ENCODE measurements at regions not wholly inside any gene's neighbourhood (a gene's known extent, or its start where the extent isn't known, plus 50 kb on each side); places are given as distances from the start of the nearest gene placed in this dataset.

DNA sequence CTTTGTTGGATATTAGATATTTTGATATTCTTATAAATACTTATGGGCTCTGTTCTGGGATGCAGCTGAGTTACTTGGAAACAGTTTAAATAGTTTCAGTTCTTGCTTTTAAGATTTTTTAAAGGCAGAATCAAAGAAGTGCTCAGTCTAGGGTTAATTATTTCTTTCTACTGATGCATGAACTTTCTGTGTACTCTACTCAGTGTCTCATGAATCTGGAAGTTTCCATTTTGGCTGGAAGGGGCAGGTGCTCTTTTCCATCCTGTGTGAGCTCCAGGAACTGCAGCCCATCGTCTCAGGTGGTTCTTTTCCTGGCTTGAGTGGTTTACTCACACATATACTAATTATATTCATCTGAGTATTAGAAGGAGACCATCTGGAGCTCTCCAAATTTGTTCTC lies 61.1 kb upstream of the CPHXL start:
- no peaks in the 10 kb centered on the region for H3K79me2 ChIP-seq (replicated peaks; ENCODE audit: insufficient read depth, low read length)
- H4K20me1 ChIP-seq (ENCODE audit: insufficient read depth) = no peaks in the 10 kb centered on the region
- H3K9ac ChIP-seq (ENCODE audit: low read length) = no peak overlapping the region
- no peaks in the 10 kb centered on the region for H3F3A ChIP-seq (ENCODE audit: insufficient read depth, low read length, poor library complexity, severe bottlenecking)
- TF ChIP-seq MXI1 (conservative IDR thresholded peaks at IDR 0.05; ENCODE audit: poor library complexity, severe bottlenecking) (no peak), RAD21 (conservative IDR thresholded peaks at IDR 0.05) (no peak), SMC3 (conservative IDR thresholded peaks at IDR 0.05; ENCODE audit: poor library complexity) (no peak), TAF1 (IDR thresholded peaks at IDR 0.05; ENCODE audit: low read depth) (no peak), EZH2 (IDR thresholded peaks at IDR 0.05; ENCODE audit: borderline replicate concordance, insufficient read depth, low read length, poor library complexity, severe bottlenecking) (no peak)
- TF ChIP-seq, protein P1, sequence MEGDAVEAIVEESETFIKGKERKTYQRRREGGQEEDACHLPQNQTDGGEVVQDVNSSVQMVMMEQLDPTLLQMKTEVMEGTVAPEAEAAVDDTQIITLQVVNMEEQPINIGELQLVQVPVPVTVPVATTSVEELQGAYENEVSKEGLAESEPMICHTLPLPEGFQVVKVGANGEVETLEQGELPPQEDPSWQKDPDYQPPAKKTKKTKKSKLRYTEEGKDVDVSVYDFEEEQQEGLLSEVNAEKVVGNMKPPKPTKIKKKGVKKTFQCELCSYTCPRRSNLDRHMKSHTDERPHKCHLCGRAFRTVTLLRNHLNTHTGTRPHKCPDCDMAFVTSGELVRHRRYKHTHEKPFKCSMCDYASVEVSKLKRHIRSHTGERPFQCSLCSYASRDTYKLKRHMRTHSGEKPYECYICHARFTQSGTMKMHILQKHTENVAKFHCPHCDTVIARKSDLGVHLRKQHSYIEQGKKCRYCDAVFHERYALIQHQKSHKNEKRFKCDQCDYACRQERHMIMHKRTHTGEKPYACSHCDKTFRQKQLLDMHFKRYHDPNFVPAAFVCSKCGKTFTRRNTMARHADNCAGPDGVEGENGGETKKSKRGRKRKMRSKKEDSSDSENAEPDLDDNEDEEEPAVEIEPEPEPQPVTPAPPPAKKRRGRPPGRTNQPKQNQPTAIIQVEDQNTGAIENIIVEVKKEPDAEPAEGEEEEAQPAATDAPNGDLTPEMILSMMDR (IDR thresholded peaks at IDR 0.05; ENCODE audit: poor library complexity, severe bottlenecking) = no peak
- no peaks in the 10 kb centered on the region for H3K27me3 ChIP-seq (ENCODE audit: insufficient read depth, low read depth, low read length)
- H3K9me3 ChIP-seq (ENCODE audit: low read length) = no peaks in the 10 kb centered on the region
- no peak overlapping the region for H3K27ac ChIP-seq (ENCODE audit: low read length)
- no peaks in the 10 kb centered on the region for H3K36me3 ChIP-seq (ENCODE audit: insufficient read depth, low read length)
- H3K4me3 ChIP-seq (ENCODE audit: low read length) = no peak overlapping the region
- no peak overlapping the region for H2AFZ ChIP-seq (ENCODE audit: low read depth, low read length)
- no peaks in the 10 kb centered on the region for H3K9me2 ChIP-seq (ENCODE audit: insufficient read depth, low read length)
- H3K4me2 ChIP-seq (ENCODE audit: low read length) = no peak overlapping the region

DNA sequence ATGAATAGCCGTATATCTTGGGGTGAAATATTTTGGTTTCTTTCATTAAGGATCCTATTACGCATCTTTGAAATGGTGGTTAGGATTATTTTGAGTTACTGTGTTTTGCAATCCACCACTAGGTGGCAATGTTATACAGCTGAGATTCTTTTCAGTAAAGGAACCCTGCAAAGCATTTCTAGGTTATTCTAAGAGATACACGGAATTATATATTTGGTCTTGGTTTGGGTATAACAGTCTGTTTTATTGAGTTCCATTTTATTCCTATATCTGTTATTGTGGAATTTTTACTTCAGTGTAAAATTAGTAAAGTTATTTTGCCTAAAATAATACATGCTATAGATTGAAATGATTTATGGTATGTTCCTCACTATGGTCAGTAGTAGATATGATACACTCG lies 62.9 kb upstream of the CPHXL start:
- H3K9ac ChIP-seq (ENCODE audit: low read length) = no peak overlapping the region
- TF ChIP-seq SMC3 (conservative IDR thresholded peaks at IDR 0.05; ENCODE audit: poor library complexity) (peak; percentile 96), RAD21 (conservative IDR thresholded peaks at IDR 0.05) (peak; percentile 97), EZH2 (IDR thresholded peaks at IDR 0.05; ENCODE audit: borderline replicate concordance, insufficient read depth, low read length, poor library complexity, severe bottlenecking) (no peak)
- TF ChIP-seq, protein P1 (IDR thresholded peaks at IDR 0.05; ENCODE audit: poor library complexity, severe bottlenecking) = peak; percentile 90
- H3F3A ChIP-seq (ENCODE audit: insufficient read depth, low read length, poor library complexity, severe bottlenecking) = no peaks in the 10 kb centered on the region
- H3K36me3 ChIP-seq (ENCODE audit: insufficient read depth, low read length) = no peaks in the 10 kb centered on the region
- no peaks in the 10 kb centered on the region for H3K79me2 ChIP-seq (replicated peaks; ENCODE audit: insufficient read depth, low read length)
- H4K20me1 ChIP-seq (ENCODE audit: insufficient read depth) = no peaks in the 10 kb centered on the region
- no peaks in the 10 kb centered on the region for H3K27me3 ChIP-seq (ENCODE audit: insufficient read depth, low read depth, low read length)
- H3K27ac ChIP-seq (ENCODE audit: low read length) = no peak overlapping the region
- H3K4me3 ChIP-seq (ENCODE audit: low read length) = no peak overlapping the region
- no peaks in the 10 kb centered on the region for H3K9me3 ChIP-seq (ENCODE audit: low read length)
- no peaks in the 10 kb centered on the region for H3K9me2 ChIP-seq (ENCODE audit: insufficient read depth, low read length)
- no peak overlapping the region for H2AFZ ChIP-seq (ENCODE audit: low read depth, low read length)
- H3K4me2 ChIP-seq (ENCODE audit: low read length) = no peak overlapping the region

DNA sequence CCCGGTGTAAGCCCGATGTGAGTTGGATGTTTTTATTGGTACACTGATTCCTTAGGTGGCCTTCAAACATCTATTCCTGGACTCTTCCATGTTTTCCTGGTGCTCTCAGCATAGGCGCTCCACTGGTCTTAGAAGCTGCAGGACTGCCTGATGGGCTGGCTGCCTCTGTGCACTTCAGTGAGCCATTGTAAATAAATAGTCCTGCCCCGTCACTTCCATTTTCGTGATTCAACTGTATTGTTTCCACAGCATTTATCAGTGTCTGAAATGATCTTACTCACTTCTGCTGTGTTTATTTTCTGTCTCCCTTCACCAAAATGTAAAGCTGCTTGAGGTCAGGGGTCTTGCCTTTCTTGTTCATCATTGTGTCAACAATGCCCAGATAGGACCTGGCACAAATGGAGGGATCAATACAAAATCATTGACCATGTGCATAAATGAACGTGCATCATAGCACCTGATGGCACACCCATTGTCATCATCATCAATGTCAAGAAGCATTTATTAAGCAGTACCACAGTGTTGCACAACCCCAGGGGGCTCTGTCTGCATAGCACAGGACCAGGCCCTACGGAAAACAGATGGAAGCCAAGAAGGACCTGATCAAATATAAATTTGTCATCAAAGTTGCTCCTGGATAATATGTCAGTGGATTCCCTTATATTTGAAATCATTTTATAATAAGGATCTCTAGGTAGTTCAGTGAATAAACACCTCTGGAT lies 66.6 kb upstream of the CPHXL start:
- Histone ChIP-seq H3K79me2 (replicated peaks; ENCODE audit: insufficient read depth, low read length) (no peaks in the 10 kb centered on the region), H4K20me1 (ENCODE audit: insufficient read depth) (no peaks in the 10 kb centered on the region)

More for the DNA sequence above, 66.6 kb upstream of the CPHXL start:
- Histone ChIP-seq H3K36me3 (ENCODE audit: insufficient read depth, low read length) (no peaks in the 10 kb centered on the region), H3K9me2 (ENCODE audit: insufficient read depth, low read length) (no peaks in the 10 kb centered on the region), H3K4me2 (ENCODE audit: low read length) (no peak overlapping the region), H3K4me3 (ENCODE audit: low read length) (no peak overlapping the region), H3K9ac (ENCODE audit: low read length) (no peak overlapping the region), H3K27me3 (ENCODE audit: insufficient read depth, low read depth, low read length) (no peaks in the 10 kb centered on the region), H3F3A (ENCODE audit: insufficient read depth, low read length, poor library complexity, severe bottlenecking) (no peaks in the 10 kb centered on the region), H3K9me3 (ENCODE audit: low read length) (no peaks in the 10 kb centered on the region), H2AFZ (ENCODE audit: low read depth, low read length) (no peak overlapping the region), H3K27ac (ENCODE audit: low read length) (no peak overlapping the region)
- no peak for TF ChIP-seq EP300 (conservative IDR thresholded peaks at IDR 0.05; ENCODE audit: poor library complexity, severe bottlenecking)
- TF ChIP-seq, protein P2, sequence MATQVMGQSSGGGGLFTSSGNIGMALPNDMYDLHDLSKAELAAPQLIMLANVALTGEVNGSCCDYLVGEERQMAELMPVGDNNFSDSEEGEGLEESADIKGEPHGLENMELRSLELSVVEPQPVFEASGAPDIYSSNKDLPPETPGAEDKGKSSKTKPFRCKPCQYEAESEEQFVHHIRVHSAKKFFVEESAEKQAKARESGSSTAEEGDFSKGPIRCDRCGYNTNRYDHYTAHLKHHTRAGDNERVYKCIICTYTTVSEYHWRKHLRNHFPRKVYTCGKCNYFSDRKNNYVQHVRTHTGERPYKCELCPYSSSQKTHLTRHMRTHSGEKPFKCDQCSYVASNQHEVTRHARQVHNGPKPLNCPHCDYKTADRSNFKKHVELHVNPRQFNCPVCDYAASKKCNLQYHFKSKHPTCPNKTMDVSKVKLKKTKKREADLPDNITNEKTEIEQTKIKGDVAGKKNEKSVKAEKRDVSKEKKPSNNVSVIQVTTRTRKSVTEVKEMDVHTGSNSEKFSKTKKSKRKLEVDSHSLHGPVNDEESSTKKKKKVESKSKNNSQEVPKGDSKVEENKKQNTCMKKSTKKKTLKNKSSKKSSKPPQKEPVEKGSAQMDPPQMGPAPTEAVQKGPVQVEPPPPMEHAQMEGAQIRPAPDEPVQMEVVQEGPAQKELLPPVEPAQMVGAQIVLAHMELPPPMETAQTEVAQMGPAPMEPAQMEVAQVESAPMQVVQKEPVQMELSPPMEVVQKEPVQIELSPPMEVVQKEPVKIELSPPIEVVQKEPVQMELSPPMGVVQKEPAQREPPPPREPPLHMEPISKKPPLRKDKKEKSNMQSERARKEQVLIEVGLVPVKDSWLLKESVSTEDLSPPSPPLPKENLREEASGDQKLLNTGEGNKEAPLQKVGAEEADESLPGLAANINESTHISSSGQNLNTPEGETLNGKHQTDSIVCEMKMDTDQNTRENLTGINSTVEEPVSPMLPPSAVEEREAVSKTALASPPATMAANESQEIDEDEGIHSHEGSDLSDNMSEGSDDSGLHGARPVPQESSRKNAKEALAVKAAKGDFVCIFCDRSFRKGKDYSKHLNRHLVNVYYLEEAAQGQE (IDR thresholded peaks at IDR 0.05; ENCODE audit: borderline replicate concordance) = no peak
- no peak for TF ChIP-seq POLR2AphosphoS5 (IDR thresholded peaks at IDR 0.05)
- TF ChIP-seq TAF1 (IDR thresholded peaks at IDR 0.05; ENCODE audit: low read depth) = no peak
- TF ChIP-seq MXI1 (conservative IDR thresholded peaks at IDR 0.05; ENCODE audit: poor library complexity, severe bottlenecking) = no peak

Measured in neural cell (in vitro differentiated cells).